ENCODE measurements at regions not wholly inside any gene's neighbourhood (a gene's known extent, or its start where the extent isn't known, plus 50 kb on each side); places are given as distances from the start of the nearest gene placed in this dataset.

GRCh38 chr1:195243492-195243891 is 1364.7 kb downstream of the KCNT2 start:
- TF ChIP-seq CTCF (IDR thresholded peaks at IDR 0.05) = no peak
- no peak for TF ChIP-seq ZFX (IDR thresholded peaks at IDR 0.05; ENCODE audit: borderline replicate concordance)

Measured in 22Rv1 (cell line).